NCI-H524 treated with DMSO at 0.1 percent for 48 hours (cell line): ENCODE measurements at regions not wholly inside any gene's neighbourhood (a gene's known extent, or its start where the extent isn't known, plus 50 kb on each side); places are given as distances from the start of the nearest gene placed in this dataset.
"Not testable (repeated sequence)": the region's sequence is repeated elsewhere in the genome, so short reads cannot be mapped to it uniquely, and the experiment has no call there.

Experiments
- DNase-seq: peaks from one replicate; lab custom pipeline; 2025; lab: John Stamatoyannopoulos, UW

- DNase-seq, result no peak
These were observed 111.0 kb downstream of the FAM53A start for GRCh38 chr4:1572964-1573720.

- DNase-seq, result no peak
These were observed 111.6 kb downstream of the FAM53A start for GRCh38 chr4:1572521-1572920.

GRCh38 chr4:1572010-1572385, 112.1 kb downstream of the FAM53A start:
- DNase-seq, result no peak

- no peak for DNase-seq
These were observed 112.7 kb downstream of the FAM53A start for GRCh38 chr4:1571165-1572009.

GRCh38 chr4:1570291-1571164, 113.6 kb downstream of the FAM53A start:
- no peak for DNase-seq

DNA sequence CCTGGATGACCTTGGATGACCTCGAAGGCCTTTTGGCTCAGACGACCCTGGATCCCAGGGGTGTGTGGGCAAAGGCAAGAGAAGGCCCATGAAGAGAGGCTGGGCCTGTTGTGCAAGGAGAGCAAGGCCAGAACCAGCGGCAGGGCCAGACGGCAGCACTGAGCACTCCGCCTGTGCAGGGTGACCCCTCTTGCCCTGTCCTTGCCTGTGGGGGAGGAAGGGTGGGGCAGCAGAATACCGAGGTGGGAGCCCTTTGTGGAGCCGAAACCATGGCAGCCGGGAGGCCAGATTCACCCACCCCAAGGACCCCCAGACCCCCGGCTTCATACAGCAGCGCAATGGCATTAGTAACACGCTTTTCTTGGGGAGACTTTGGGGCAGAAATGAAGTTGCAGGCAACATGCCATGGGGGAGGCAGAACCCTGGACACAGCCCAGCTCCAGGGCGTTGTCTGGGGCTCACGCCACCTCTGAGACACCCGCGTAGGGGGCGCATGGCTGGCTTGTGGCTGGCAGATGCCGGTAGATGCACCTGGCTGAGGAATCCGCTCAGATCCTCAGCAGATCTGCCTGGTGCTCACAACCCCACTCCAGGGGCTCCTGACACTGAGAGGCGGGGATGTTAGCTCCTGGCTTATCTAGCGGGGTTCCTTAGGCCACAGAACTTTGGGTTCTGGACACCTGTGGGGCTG, 114.5 kb downstream of the FAM53A start:
- DNase-seq, result no peak

DNA sequence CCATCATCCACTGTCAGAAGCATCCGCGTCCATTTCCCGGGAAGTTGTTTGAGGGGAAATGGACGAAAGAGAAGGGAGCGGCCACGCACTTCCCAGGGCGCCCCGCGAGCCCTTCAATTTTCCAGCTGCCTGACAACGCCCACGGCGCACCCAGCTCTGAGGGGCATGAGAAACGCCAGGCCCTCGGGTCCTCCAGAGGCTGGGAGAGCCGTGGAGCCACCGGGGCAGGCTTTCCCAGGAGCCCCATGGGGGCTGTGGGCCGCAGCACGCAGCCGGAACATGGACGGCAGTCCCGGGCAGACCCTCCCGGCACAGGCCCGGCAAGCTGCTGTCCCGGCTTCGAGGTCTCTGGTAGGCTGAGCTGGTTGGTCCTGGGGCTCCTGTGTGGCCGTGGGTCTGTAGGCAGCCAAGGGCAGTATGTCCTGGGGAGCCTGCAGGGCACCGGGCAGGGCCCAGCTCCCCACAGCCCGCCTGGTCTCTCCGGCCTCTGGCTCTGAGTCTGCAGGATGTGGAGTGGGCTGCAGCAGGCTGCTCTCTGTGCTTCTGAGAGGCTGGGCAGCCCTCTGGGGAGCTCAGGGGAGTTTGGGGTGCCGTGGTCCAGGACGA, 115.2 kb downstream of the FAM53A start:
- no peak for DNase-seq

DNA sequence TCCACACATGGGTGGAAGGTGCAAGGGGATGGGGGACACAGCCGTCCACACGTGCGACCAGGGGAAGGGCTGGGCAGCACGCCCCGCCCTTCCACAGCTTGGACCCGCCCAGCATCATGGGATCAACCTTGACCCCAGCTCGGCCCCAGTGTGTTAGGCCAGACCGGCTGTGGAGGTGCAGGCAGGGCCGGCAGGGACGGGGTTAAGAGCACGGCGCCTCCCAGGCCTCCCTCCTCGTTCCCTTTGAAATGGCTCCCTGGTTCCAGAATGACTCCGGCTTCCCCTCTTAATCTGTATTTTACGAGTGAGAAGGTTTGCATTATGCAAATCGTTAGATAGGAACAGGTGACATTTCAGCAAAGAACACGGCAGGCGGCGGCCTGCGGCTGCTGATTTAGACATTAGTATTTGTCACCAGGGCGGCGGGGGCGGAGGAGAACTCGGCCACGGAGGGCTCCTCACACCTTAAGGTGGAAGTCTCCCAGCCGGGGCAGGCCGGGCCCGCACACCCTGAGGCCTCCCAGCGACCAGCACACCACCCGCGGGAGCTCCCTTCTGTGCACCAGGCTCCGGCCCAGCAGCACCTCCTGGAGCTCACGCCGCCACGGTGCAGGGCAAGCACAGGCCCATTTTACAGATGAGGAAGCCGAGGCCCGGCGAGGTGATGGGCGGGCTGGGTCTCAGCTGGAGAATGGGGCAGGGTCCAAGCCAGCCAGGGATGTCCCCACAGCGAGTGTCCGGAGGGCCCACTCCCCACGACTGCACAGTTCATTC, 116.1 kb downstream of the FAM53A start:
- DNase-seq, result no peak

DNA sequence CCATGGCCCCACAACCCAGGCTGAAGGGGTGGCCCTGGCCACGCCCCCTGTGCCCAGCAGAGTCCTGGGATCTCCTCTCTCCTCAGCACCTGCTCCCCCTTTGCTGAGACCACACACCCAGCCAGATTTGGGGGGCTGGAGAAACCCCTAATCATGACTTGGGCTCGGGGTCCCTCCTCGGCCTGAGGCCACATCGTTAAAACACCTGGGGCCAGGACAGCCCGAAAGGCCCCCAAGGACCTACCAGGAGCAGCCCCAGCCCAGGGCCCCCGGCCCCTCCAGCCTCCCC, 116.7 kb downstream of the FAM53A start:
- no peak for DNase-seq

- DNase-seq, result no peak
These were observed 117.1 kb downstream of the FAM53A start for GRCh38 chr4:1566838-1567518.

DNA sequence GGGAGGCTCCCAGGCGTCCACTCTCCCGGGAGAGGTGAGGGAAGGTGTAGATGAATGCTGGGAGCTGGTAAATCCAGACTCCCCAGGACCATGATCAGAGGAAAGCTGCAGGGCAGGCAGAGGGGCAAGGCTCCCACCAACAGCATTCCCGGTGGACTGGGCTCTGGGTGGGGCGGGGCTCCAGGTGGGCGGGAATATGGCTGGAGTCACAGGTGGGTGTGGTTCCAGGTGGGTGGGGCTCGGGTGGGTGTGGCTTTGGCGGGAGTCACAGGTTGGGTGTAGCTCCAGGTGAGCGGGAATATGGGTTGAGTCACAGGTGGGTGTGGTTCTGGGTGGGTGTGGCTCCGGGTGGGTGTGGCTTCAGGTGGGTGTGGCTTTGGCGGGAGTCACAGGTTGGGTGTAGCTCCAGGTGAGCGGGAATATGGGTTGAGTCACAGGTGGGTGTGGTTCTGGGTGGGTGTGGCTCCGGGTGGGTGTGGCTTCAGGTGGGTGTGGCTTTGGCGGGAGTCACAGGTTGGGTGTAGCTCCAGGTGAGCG, 117.7 kb downstream of the FAM53A start:
- DNase-seq, result not testable (repeated sequence)

DNA sequence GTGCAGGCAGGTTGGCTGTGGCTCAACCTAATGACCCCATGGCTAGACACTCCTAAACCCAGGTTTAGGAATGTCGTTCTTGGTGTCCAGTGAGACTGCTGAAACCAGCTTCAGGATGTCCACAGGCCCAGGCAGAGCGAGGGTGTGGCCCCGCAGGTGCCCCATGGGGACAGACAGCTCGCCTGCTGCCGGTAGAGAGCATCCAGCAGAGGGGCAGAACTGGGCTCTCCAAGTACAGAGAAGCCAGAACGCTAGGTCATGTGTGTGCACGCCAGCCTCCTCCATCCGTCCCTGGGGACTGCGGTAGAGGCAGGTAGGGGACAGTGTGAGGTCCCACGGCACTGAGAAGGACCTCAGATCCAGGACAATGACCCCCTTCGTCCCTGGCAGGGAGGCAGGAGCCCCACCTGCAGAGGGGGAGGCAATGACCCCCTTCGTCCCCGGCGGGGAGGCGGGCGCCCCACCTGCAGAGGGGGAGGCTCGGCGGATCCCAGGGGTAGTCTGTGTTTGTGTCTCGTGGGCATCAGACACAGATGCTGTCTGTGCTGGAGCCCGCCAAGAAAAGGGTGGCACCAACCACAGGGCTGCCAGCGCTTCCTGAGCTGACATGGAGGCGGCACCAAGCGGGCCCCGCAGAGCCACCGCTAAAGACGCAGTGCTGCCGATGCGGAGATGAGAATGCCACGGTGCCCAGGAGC, 118.4 kb downstream of the FAM53A start:
- DNase-seq, result no peak

GRCh38 chr4:1564535-1565375, 119.4 kb downstream of the FAM53A start:
- DNase-seq, result no peak

- no peak for DNase-seq
These were observed 120.2 kb downstream of the FAM53A start for GRCh38 chr4:1563768-1564485.

- no peak for DNase-seq
These were observed 120.9 kb downstream of the FAM53A start for GRCh38 chr4:1563241-1563640.

GRCh38 chr4:1562771-1563170, 121.3 kb downstream of the FAM53A start:
- no peak for DNase-seq

DNA sequence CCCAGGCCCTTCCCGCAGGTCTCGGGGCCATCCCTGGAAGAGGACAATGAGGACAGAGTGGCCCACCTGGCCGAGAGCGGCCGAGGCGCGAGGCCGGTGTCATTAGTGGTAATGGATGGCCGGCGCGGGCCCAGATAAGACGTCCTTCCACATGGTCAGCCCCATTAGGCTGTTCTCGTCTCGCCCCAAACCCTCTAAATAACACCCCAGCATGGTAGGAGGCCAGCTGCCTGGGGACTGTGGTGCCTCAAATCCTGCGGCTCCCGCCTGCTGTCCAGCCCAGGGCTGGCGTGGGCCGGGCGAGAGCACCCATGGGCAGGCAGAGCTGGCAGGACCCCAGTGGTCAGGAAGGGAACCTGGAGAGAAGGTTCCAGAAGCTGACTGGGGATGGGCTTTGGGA, 121.7 kb downstream of the FAM53A start:
- DNase-seq, result no peak
